HepG2 (cell line): ENCODE measurements at regions not wholly inside any gene's neighbourhood (a gene's known extent, or its start where the extent isn't known, plus 50 kb on each side); places are given as distances from the start of the nearest gene placed in this dataset.

Experiments used
- ATAC-seq: fragments of 200-7000 bp; cut with Tn5 transposase; 3 replicates; pipeline ENCODE4 v1.9.1; 2020; ENCODE audit warnings: mild to moderate bottlenecking, moderate library complexity
- BruUV-seq: library from RNA; stranded (reverse); fragments of 400-500 nt; replicated peaks from 2 replicates; lab custom pipeline; 2021; lab: Mats Ljungman, UMichigan
- CTCF ChIA-PET: fragments of 300-600 bp; formaldehyde crosslinking; extraction: SDS; loops from one replicate; lab custom pipeline; 2021; ENCODE audit warnings: low total read pairs, inconsistent platforms, low intra/inter-chr PET ratio; lab: Yijun Ruan, JAX
- POLR2A ChIA-PET: fragments of 350-600 bp; sonication (Branson Sonifier 250); formaldehyde crosslinking; loops from one replicate; lab custom pipeline; 2020; ENCODE audit warnings: antibody characterized with exemption, inconsistent platforms; lab: Yijun Ruan, JAX
- DNase-seq: peaks from one replicate; pipeline ENCODE4 v3.0.0-alpha.2; 2015; ENCODE audit warnings: low spot score
- FAIRE-seq: peaks from 3 replicates; lab custom pipeline; 2011; peaks lifted over from hg19 to GRCh38; lab: Jason Lieb, UNC
- H2AFZ ChIP-seq: one replicate; pipeline ENCODE4 v1.6.1; 2011; ENCODE audit warnings: low read length, inconsistent platforms
- H3K27ac ChIP-seq: fragments of 300-600 bp; 3 replicates; pipeline ENCODE4 v1.8.0; 2011; ENCODE audit warnings: mixed run types, mild to moderate bottlenecking, mixed read lengths, low read length, inconsistent platforms; ENCODE audit not compliant: insufficient read depth; ENCODE audit errors: extremely low read length
- H3K27me3 ChIP-seq, 2 experiments: fragments of 200-600 bp in 1 of 2; 2 replicates in 1 of 2; 3 replicates in 1 of 2; pipeline versions ENCODE4 v1.6.0 to v1.8.0; 2011; ENCODE audit warnings: low read length in 2 of 2, mild to moderate bottlenecking in 2 of 2, moderate library complexity in 2 of 2, inconsistent platforms in 1 of 2; ENCODE audit not compliant: insufficient read depth in 2 of 2, control insufficient read depth in 1 of 2
- H3K36me3 ChIP-seq, 2 experiments: fragments of 200-600 bp in 1 of 2; replicated peaks in 1 of 2; 2 replicates in 1 of 2; 3 replicates in 1 of 2; pipeline versions ENCODE4 v1.5.1 to v1.8.0; 2011; ENCODE audit warnings: low read length in 2 of 2, inconsistent platforms in 1 of 2; ENCODE audit not compliant: insufficient read depth in 2 of 2, control insufficient read depth in 1 of 2
- H3K4me1 ChIP-seq: 2 replicates; pipeline ENCODE4 v1.5.1; 2012; ENCODE audit warnings: low read length, inconsistent platforms; ENCODE audit not compliant: insufficient read depth
- H3K4me2 ChIP-seq: 2 replicates; pipeline ENCODE4 v1.6.0; 2011; ENCODE audit warnings: low read depth, low read length, inconsistent platforms
- H3K4me3 ChIP-seq, 3 experiments: fragments of 200-600 bp in 1 of 3; sonication (generic), shearing (Covaris generic) in 1 of 3; replicated peaks in 1 of 3; 2 replicates each; pipeline ENCODE4 v1.5.1; 2011 to 2016; ENCODE audit warnings: low read length in 3 of 3, inconsistent platforms in 2 of 3, low read depth in 2 of 3, mild to moderate bottlenecking in 2 of 3, control low read depth in 1 of 3, mixed read lengths in 1 of 3; ENCODE audit not compliant: insufficient read depth in 1 of 3
- H3K79me2 ChIP-seq: one replicate; pipeline ENCODE4 v1.6.1; 2011; ENCODE audit warnings: low read length, inconsistent platforms; ENCODE audit not compliant: insufficient read depth
- H3K9ac ChIP-seq: 2 replicates; pipeline ENCODE4 v1.6.0; 2011; ENCODE audit warnings: mild to moderate bottlenecking, low read depth, low read length, inconsistent platforms; ENCODE audit not compliant: insufficient read depth
- H3K9me3 ChIP-seq: 2 replicates; pipeline ENCODE4 v1.5.1; 2012; ENCODE audit warnings: mild to moderate bottlenecking, low read length
- H4K20me1 ChIP-seq: 2 replicates; pipeline ENCODE4 v1.6.0; 2011; ENCODE audit warnings: inconsistent platforms, mild to moderate bottlenecking, low read length, moderate library complexity; ENCODE audit not compliant: insufficient read depth
- CBX5 ChIP-seq: sonication (generic); formaldehyde crosslinking; IDR thresholded peaks from 2 replicates; pipeline ENCODE4 v1.4.0; 2020; ENCODE audit warnings: missing genetic modification reagents, borderline replicate concordance
- CHD2 ChIP-seq: IDR thresholded peaks from 2 replicates; pipeline ENCODE4 v1.6.1; 2011; ENCODE audit warnings: low read depth, low read length, improper control_type of control experiment
- GZF1 ChIP-seq: sonication (generic); formaldehyde crosslinking; IDR thresholded peaks from 2 replicates; pipeline ENCODE4 v1.5.1; 2020; ENCODE audit warnings: mild to moderate bottlenecking, missing genetic modification reagents
- MED13 ChIP-seq: sonication (generic); formaldehyde crosslinking; IDR thresholded peaks from 2 replicates; pipeline ENCODE4 v1.5.0; 2020; ENCODE audit warnings: missing genetic modification reagents
- STAG1 ChIP-seq: sonication (generic); formaldehyde crosslinking; IDR thresholded peaks from 2 replicates; pipeline ENCODE4 v1.4.0; 2020; ENCODE audit warnings: missing genetic modification reagents
- ZFP36L1 ChIP-seq: sonication (generic); formaldehyde crosslinking; IDR thresholded peaks from 2 replicates; pipeline ENCODE4 v1.8.0; 2022; ENCODE audit warnings: mild to moderate bottlenecking, missing genetic modification reagents, moderate library complexity
- WGBS: methylation state at CpG from one replicate; pipeline ENCODE4 v1.1.6; 2017; ENCODE audit warnings: low lambda C conversion rate; 5-methylcytosine and 5-hydroxymethylcytosine counted together
- in situ Hi-C: cut with HindIII; loops from 2 replicates; pipeline ENCODE4 v1.10.0; 2017; ENCODE audit warnings: low pct_unique_long_range_greater_than_20kb; ENCODE audit not compliant: extremely low pct_ligation_motif_present
- intact Hi-C: fragments of 100-400 bp; cut with micrococcal nuclease; formaldehyde crosslinking; loops from one replicate; pipeline ENCODE4 v1.10.0; 2022; ENCODE audit not compliant: unreplicated experiment
- TF ChIP-seq, protein P1 (sequence below): fragments of 450-650 bp; IDR thresholded peaks from 2 replicates; pipeline ENCODE4 v1.6.1; 2016
- TF ChIP-seq, protein P2 (sequence below): sonication (generic); formaldehyde crosslinking; IDR thresholded peaks from 2 replicates; pipeline ENCODE4 v1.5.0; 2020; ENCODE audit warnings: mild to moderate bottlenecking, missing genetic modification reagents, moderate library complexity

DNA sequence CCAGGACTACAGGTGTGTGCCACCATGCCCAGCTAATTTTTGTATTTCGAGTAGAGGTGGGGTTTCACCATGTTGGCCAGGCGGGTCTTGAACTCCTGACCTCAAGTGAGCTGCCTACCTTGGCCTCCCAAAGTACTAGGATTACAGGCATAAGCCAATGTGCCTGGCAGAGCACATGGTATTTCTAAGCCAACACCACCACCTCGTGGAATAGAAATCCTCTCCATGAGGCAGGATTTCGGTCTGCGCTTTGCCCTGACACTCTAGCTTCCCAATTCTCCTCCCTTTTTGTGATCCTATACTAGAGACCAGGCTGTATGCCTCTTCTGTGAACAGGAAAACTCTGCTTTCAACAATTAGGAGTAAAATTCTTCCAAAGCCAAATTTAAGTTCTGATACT lies 372.2 kb downstream of the VGLL3 start:
- DNase-seq (no peak), FAIRE-seq (no peak)
- no peaks in the 10 kb centered on the region for H3K36me3 ChIP-seq
- no peak overlapping the region for H3K4me3 ChIP-seq
- CTCF ChIA-PET: no interaction called here
- H3K9ac ChIP-seq: no peak overlapping the region
- no peak overlapping the region for H3K27ac ChIP-seq
- intact Hi-C loops: no loop called here
- no TSS peak for BruUV-seq
- H3K27me3 ChIP-seq: no peaks in the 10 kb centered on the region
- in situ Hi-C loops: no loop called here
- POLR2A ChIA-PET: no interaction called here
- no peaks in the 10 kb centered on the region for H3K79me2 ChIP-seq
- no peaks in the 10 kb centered on the region for H4K20me1 ChIP-seq
- no peak overlapping the region for H3K4me2 ChIP-seq
- no peaks in the 10 kb centered on the region for H3K4me1 ChIP-seq
- 10% methylated on average over 5 of the region's 5 CpGs for WGBS
- TF ChIP-seq CHD2 (no peak), ZFP36L1 (no peak), MED13 (CRISPR knock-in tag) (no peak), CBX5 (no peak), GZF1 (CRISPR knock-in tag) (no peak), STAG1 (CRISPR knock-in tag) (peak; percentile 30)
- TF ChIP-seq, protein P1, sequence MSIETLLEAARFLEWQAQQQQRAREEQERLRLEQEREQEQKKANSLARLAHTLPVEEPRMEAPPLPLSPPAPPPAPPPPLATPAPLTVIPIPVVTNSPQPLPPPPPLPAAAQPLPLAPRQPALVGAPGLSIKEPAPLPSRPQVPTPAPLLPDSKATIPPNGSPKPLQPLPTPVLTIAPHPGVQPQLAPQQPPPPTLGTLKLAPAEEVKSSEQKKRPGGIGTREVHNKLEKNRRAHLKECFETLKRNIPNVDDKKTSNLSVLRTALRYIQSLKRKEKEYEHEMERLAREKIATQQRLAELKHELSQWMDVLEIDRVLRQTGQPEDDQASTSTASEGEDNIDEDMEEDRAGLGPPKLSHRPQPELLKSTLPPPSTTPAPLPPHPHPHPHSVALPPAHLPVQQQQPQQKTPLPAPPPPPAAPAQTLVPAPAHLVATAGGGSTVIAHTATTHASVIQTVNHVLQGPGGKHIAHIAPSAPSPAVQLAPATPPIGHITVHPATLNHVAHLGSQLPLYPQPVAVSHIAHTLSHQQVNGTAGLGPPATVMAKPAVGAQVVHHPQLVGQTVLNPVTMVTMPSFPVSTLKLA: peak; percentile 72
- TF ChIP-seq, protein P2, sequence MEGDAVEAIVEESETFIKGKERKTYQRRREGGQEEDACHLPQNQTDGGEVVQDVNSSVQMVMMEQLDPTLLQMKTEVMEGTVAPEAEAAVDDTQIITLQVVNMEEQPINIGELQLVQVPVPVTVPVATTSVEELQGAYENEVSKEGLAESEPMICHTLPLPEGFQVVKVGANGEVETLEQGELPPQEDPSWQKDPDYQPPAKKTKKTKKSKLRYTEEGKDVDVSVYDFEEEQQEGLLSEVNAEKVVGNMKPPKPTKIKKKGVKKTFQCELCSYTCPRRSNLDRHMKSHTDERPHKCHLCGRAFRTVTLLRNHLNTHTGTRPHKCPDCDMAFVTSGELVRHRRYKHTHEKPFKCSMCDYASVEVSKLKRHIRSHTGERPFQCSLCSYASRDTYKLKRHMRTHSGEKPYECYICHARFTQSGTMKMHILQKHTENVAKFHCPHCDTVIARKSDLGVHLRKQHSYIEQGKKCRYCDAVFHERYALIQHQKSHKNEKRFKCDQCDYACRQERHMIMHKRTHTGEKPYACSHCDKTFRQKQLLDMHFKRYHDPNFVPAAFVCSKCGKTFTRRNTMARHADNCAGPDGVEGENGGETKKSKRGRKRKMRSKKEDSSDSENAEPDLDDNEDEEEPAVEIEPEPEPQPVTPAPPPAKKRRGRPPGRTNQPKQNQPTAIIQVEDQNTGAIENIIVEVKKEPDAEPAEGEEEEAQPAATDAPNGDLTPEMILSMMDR (CRISPR knock-in tag): 0 out of 2 replicates have a peak, but pooled peaks have one; percentile 22
- TF ChIP-seq, all 625 proteins: peak for 3
- Histone ChIP-seq H3K9me3 (no peaks in the 10 kb centered on the region), H2AFZ (no peak overlapping the region)
- ATAC-seq: no peak
